NT2/D1 (cell line): ENCODE measurements at regions not wholly inside any gene's neighbourhood (a gene's known extent, or its start where the extent isn't known, plus 50 kb on each side); places are given as distances from the start of the nearest gene placed in this dataset.

Source experiments
- YY1 ChIP-seq: IDR thresholded peaks from 2 replicates; pipeline ENCODE4 v1.6.1; 2011; ENCODE audit not compliant: insufficient read length, insufficient read depth
- ZNF274 ChIP-seq: IDR thresholded peaks from 2 replicates; pipeline ENCODE4 v1.6.1; 2011; ENCODE audit warnings: mild to moderate bottlenecking, low read depth, low read length

- no peak for TF ChIP-seq YY1
- TF ChIP-seq ZNF274, result no peak
Measured at GRCh38 chr1:43058056-43058455, 99.4 kb upstream of the SLC2A1 start.
